SK-N-SH (cell line): ENCODE measurements at regions not wholly inside any gene's neighbourhood (a gene's known extent, or its start where the extent isn't known, plus 50 kb on each side); places are given as distances from the start of the nearest gene placed in this dataset.

Experiments
- CTCF ChIA-PET: fragments of 300-600, 350-600 bp; formaldehyde crosslinking; extraction: SDS; loops from one replicate; lab custom pipeline; 2021; lab: Yijun Ruan, JAX
- POLR2A ChIA-PET: fragments of 350-600 bp; sonication (Branson Sonifier 250); formaldehyde crosslinking; extraction: SDS; loops from one replicate; lab custom pipeline; 2020; ENCODE audit warnings: antibody characterized with exemption, inconsistent platforms; lab: Yijun Ruan, JAX
- DNase-seq: peaks from one replicate; pipeline ENCODE4 v3.0.0; 2012
- H2AFZ ChIP-seq: fragments of 200-600 bp; sonication (generic); 2 replicates; pipeline ENCODE4 v1.8.1; 2016; ENCODE audit warnings: antibody characterized with exemption, mild to moderate bottlenecking, low read depth
- H3F3A ChIP-seq: fragments of 200-600 bp; sonication (generic); replicated peaks from 2 replicates; pipeline ENCODE3; 2016; ENCODE audit warnings: antibody characterized with exemption, mild to moderate bottlenecking; ENCODE audit not compliant: insufficient read depth
- H3K27ac ChIP-seq, 2 experiments: fragments of 200-500 bp in 1 of 2; fragments of 200-600 bp in 1 of 2; sonication (Bioruptor generic) in 1 of 2; sonication (generic), shearing (Covaris generic) in 1 of 2; 2 replicates each; pipeline versions ENCODE4 v1.5.1 to v1.6.1; 2014 to 2016; ENCODE audit warnings: low read depth in 2 of 2, inconsistent platforms in 1 of 2, low read length in 1 of 2, mild to moderate bottlenecking in 1 of 2, mixed read lengths in 1 of 2
- H3K27me3 ChIP-seq: fragments of 200-600 bp; sonication (generic), shearing (Covaris generic); 2 replicates; pipeline ENCODE4 v1.6.1; 2016; ENCODE audit warnings: mixed run types; ENCODE audit not compliant: insufficient read depth
- H3K36me3 ChIP-seq, 2 experiments: fragments of 200-500 bp in 1 of 2; fragments of 200-600 bp in 1 of 2; sonication (Bioruptor generic) in 1 of 2; sonication (generic) in 1 of 2; replicated peaks in 1 of 2; 2 replicates each; pipeline versions ENCODE3 to v1.5.1; 2014 to 2016; ENCODE audit warnings: low read length in 1 of 2, mild to moderate bottlenecking in 1 of 2; ENCODE audit not compliant: insufficient read depth in 2 of 2, control insufficient read depth in 1 of 2
- H3K4me1 ChIP-seq, 2 experiments: fragments of 200-500 bp in 1 of 2; fragments of 200-600 bp in 1 of 2; sonication (Bioruptor generic) in 1 of 2; sonication (generic), shearing (Covaris generic) in 1 of 2; 2 replicates each; pipeline versions ENCODE4 v1.5.1 to v1.6.1; 2014 to 2016; ENCODE audit warnings: low read depth in 1 of 2, low read length in 1 of 2, mixed run types in 1 of 2; ENCODE audit not compliant: insufficient read depth in 2 of 2, control insufficient read depth in 1 of 2
- H3K4me2 ChIP-seq: fragments of 200-600 bp; sonication (generic), shearing (Covaris generic); 2 replicates; pipeline ENCODE4 v1.6.1; 2017; ENCODE audit warnings: mixed run types
- H3K4me3 ChIP-seq, 2 experiments: fragments of 200-500 bp in 1 of 2; fragments of 200-600 bp in 1 of 2; sonication (Bioruptor generic) in 1 of 2; sonication (generic), shearing (Covaris generic) in 1 of 2; 2 replicates each; pipeline versions ENCODE4 v1.5.1 to v1.8.1; 2014 to 2016; ENCODE audit warnings: low read depth in 2 of 2, inconsistent platforms in 1 of 2, low read length in 1 of 2, mild to moderate bottlenecking in 1 of 2, mixed read lengths in 1 of 2, moderate library complexity in 1 of 2
- H3K79me2 ChIP-seq: fragments of 200-600 bp; sonication (generic); 2 replicates; pipeline ENCODE4 v1.8.1; 2017; ENCODE audit warnings: mild to moderate bottlenecking; ENCODE audit not compliant: insufficient read depth
- H3K9ac ChIP-seq: fragments of 200-600 bp; sonication (generic); 2 replicates; pipeline ENCODE4 v1.6.1; 2017; ENCODE audit warnings: mixed run types
- H3K9me2 ChIP-seq: fragments of 200-600 bp; sonication (generic); 2 replicates; pipeline ENCODE4 v1.6.1; 2017; ENCODE audit warnings: mixed run types
- H3K9me3 ChIP-seq: fragments of 200-600 bp; sonication (generic); 2 replicates; pipeline ENCODE4 v1.6.1; 2017; ENCODE audit warnings: mixed run types, mild to moderate bottlenecking, moderate library complexity
- H4K20me1 ChIP-seq: fragments of 200-600 bp; sonication (generic); 2 replicates; pipeline ENCODE4 v1.6.1; 2017; ENCODE audit warnings: mild to moderate bottlenecking, mixed run types; ENCODE audit not compliant: insufficient read depth
- CHD2 ChIP-seq: fragments of 150-350 bp; IDR thresholded peaks from 2 replicates; pipeline ENCODE4 v1.6.1; 2018; ENCODE audit warnings: low read length; ENCODE audit not compliant: partially characterized antibody
- EP300 ChIP-seq, 2 experiments: IDR thresholded peaks; 2 replicates each; pipeline versions ENCODE4 v1.4.0 to v1.6.1; 2012; ENCODE audit warnings: borderline replicate concordance in 1 of 2, low read depth in 1 of 2, low read length in 1 of 2
- EZH2phosphoT487 ChIP-seq: fragments of 200-600 bp; sonication (generic); IDR thresholded peaks from 2 replicates; pipeline ENCODE4 v1.6.1; 2017; ENCODE audit warnings: low read depth, mixed run types, mild to moderate bottlenecking, antibody characterized with exemption, moderate library complexity, borderline replicate concordance
- FOSL2 ChIP-seq: IDR thresholded peaks from 2 replicates; pipeline ENCODE4 v1.4.0; 2012; ENCODE audit warnings: low read depth, mild to moderate bottlenecking, moderate library complexity, borderline replicate concordance
- FOXJ3 ChIP-seq: sonication (generic); formaldehyde crosslinking; IDR thresholded peaks from 2 replicates; pipeline ENCODE4 v1.5.1; 2020; ENCODE audit warnings: mild to moderate bottlenecking, missing genetic modification reagents
- FOXM1 ChIP-seq: IDR thresholded peaks from 2 replicates; pipeline ENCODE4 v1.4.0; 2012; ENCODE audit warnings: low read depth, mild to moderate bottlenecking
- GABPA ChIP-seq: IDR thresholded peaks from 2 replicates; pipeline ENCODE4 v1.4.0; 2012; ENCODE audit warnings: low read depth, mild to moderate bottlenecking
- GATA2 ChIP-seq: sonication (generic); formaldehyde crosslinking; IDR thresholded peaks from 2 replicates; pipeline ENCODE4 v1.5.0; 2020; ENCODE audit warnings: mild to moderate bottlenecking, missing genetic modification reagents
- JUND ChIP-seq: IDR thresholded peaks from 2 replicates; pipeline ENCODE4 v1.4.0; 2012
- NRF1 ChIP-seq: IDR thresholded peaks from 2 replicates; pipeline ENCODE4 v1.6.1; 2012; ENCODE audit warnings: low read depth, mild to moderate bottlenecking, low read length
- POLR2AphosphoS5 ChIP-seq: IDR thresholded peaks from 2 replicates; pipeline ENCODE4 v1.6.1; 2012; ENCODE audit warnings: low read depth, low read length
- RAD21 ChIP-seq: IDR thresholded peaks from 2 replicates; pipeline ENCODE4 v1.6.1; 2012; ENCODE audit warnings: mild to moderate bottlenecking, low read length
- RCOR1 ChIP-seq: fragments of 150-350 bp; IDR thresholded peaks from 2 replicates; pipeline ENCODE4 v1.6.1; 2017; ENCODE audit warnings: antibody characterized with exemption, low read length
- RFX5 ChIP-seq: IDR thresholded peaks from 2 replicates; pipeline ENCODE4 v1.6.1; 2012; ENCODE audit warnings: mild to moderate bottlenecking, improper control_type of control experiment, low read length
- SMC3 ChIP-seq: IDR thresholded peaks from 2 replicates; pipeline ENCODE4 v1.6.1; 2012; ENCODE audit warnings: low read depth, low read length, improper control_type of control experiment
- TAF1 ChIP-seq: IDR thresholded peaks from 2 replicates; pipeline ENCODE4 v1.6.1; 2012; ENCODE audit warnings: low read depth, mild to moderate bottlenecking, low read length, moderate library complexity, borderline replicate concordance
- TCF12 ChIP-seq: IDR thresholded peaks from 2 replicates; pipeline ENCODE4 v1.4.0; 2012
- YY1 ChIP-seq: IDR thresholded peaks from 2 replicates; pipeline ENCODE4 v1.4.0; 2012; ENCODE audit warnings: low read depth, mild to moderate bottlenecking
- WGBS: methylation state at CpG from one replicate; pipeline ENCODE4 v1.1.6; 2017; ENCODE audit warnings: low lambda C conversion rate; 5-methylcytosine and 5-hydroxymethylcytosine counted together
- TF ChIP-seq, protein P1 (sequence below): IDR thresholded peaks from 2 replicates; pipeline ENCODE4; 2012
- TF ChIP-seq, protein P2 (sequence below): IDR thresholded peaks from 2 replicates; pipeline ENCODE4 v1.4.0; 2012; ENCODE audit warnings: low read depth, borderline replicate concordance
- TF ChIP-seq, protein P3 (sequence below): fragments of 200-600 bp; sonication (generic); IDR thresholded peaks from 2 replicates; pipeline ENCODE4 v1.6.1; 2017; ENCODE audit warnings: antibody characterized with exemption, mild to moderate bottlenecking, moderate library complexity

DNA sequence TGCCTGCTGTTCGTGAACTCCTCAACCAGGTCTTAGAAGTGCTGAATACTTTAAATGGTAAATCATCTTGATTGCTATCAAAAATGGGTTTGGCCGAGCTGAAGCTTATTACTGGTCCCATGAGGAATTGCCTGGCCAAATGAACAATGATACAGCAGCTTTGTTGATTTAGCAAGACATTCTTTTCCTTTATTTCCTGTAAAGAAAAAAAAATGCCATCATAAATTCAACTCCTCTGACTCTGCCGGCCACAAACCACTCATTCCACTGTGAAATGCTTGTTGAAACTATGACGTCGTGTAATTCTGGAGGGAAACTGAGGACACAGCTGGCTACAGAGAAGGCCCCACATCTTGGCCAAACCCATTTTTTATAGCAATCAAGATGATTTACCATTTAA lies 74.2 kb upstream of the ID2 start:
- 73% methylated on average over 5 of the region's 5 CpGs for WGBS
- Histone ChIP-seq H3K27ac (no peak overlapping the region), H3K4me1 (peaks cover 0 to 6% of the 10 kb centered on the region in 2 experiments; a peak in 1 of 4 replicates), H3K9me2 (no peaks in the 10 kb centered on the region), H3K4me3 (no peak overlapping the region), H2AFZ (no peak overlapping the region), H3K36me3 (no peaks in the 10 kb centered on the region), H3K4me2 (no peak overlapping the region)
- TF ChIP-seq EZH2phosphoT487 (no peak), CHD2 (no peak), TCF12 (no peak), TAF1 (no peak), FOXJ3 (no peak), RCOR1 (no peak), NRF1 (no peak), GABPA (no peak), JUND (no peak), RAD21 (no peak), FOSL2 (no peak)
- TF ChIP-seq, protein P1, sequence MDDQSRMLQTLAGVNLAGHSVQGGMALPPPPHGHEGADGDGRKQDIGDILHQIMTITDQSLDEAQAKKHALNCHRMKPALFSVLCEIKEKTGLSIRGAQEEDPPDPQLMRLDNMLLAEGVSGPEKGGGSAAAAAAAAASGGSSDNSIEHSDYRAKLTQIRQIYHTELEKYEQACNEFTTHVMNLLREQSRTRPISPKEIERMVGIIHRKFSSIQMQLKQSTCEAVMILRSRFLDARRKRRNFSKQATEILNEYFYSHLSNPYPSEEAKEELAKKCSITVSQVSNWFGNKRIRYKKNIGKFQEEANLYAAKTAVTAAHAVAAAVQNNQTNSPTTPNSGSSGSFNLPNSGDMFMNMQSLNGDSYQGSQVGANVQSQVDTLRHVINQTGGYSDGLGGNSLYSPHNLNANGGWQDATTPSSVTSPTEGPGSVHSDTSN, result no peak
- TF ChIP-seq, protein P2, sequence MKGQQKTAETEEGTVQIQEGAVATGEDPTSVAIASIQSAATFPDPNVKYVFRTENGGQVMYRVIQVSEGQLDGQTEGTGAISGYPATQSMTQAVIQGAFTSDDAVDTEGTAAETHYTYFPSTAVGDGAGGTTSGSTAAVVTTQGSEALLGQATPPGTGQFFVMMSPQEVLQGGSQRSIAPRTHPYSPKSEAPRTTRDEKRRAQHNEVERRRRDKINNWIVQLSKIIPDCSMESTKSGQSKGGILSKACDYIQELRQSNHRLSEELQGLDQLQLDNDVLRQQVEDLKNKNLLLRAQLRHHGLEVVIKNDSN, result no peak
- TF ChIP-seq, all 33 proteins: peak for 0
- Histone ChIP-seq H3K9ac (no peak overlapping the region), H3K27me3 (no peaks in the 10 kb centered on the region), H3K9me3 (no peaks in the 10 kb centered on the region), H3K79me2 (no peaks in the 10 kb centered on the region), H4K20me1 (no peaks in the 10 kb centered on the region), H3F3A (peaks cover 3% of the 10 kb centered on the region)
- no peak for DNase-seq
- POLR2A ChIA-PET, result no interaction called here
- CTCF ChIA-PET, result no interaction called here

DNA sequence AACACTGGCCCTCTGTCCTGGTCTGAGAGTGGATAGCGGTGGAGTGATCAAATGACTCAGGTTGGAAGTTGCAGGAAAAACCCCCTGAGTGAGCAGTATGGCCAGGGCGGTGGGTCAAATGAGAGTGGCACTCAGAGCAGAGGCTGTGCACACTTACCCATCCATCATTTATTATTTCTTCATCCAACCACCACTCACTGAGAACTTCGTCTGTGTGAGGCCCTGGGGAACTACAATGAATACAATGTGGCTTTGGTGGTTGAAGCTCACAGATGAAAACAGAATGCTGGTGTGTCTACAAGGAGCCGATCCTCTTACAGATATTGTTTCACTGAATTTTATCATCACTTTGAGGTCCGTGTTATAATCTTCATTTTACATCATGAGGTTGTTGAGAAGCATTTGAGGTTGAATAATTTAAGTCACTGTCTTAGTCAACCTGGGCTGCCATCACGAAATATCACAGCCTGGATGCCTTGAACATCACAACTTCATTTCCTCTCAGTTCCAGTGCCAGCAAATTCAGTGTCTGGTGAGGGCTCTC lies 73.4 kb upstream of the ID2 start:
- ChIA-PET POLR2A (no interaction called here), CTCF (interaction anchor here (1.5 kb wide), 1 partner anchor 111 kb away, joined by 3 read pairs; no protein-coding TSS in a partner anchor)
- Histone ChIP-seq H3K4me3 (no peak overlapping the region), H3F3A (peaks cover 3% of the 10 kb centered on the region), H3K27ac (no peak overlapping the region), H3K4me1 (peaks cover 0 to 6% of the 10 kb centered on the region in 2 experiments; a peak in 1 of 4 replicates), H3K27me3 (no peaks in the 10 kb centered on the region), H3K9me2 (no peaks in the 10 kb centered on the region), H3K79me2 (no peaks in the 10 kb centered on the region), H3K4me2 (no peak overlapping the region), H2AFZ (no peak overlapping the region), H3K9ac (no peak overlapping the region), H3K36me3 (no peaks in the 10 kb centered on the region), H4K20me1 (no peaks in the 10 kb centered on the region), H3K9me3 (no peaks in the 10 kb centered on the region)
- no peak for DNase-seq
- WGBS, result 78% methylated on average over 6 of the region's 6 CpGs
- no peak for TF ChIP-seq JUND
- TF ChIP-seq TAF1, result no peak
- no peak for TF ChIP-seq FOSL2
- TF ChIP-seq, protein P1, result no peak
- no peak for TF ChIP-seq RCOR1
- TF ChIP-seq, protein P2, result no peak
- TF ChIP-seq RFX5, result no peak
- no peak for TF ChIP-seq GATA2 (CRISPR knock-in tag)
- TF ChIP-seq, protein P3, sequence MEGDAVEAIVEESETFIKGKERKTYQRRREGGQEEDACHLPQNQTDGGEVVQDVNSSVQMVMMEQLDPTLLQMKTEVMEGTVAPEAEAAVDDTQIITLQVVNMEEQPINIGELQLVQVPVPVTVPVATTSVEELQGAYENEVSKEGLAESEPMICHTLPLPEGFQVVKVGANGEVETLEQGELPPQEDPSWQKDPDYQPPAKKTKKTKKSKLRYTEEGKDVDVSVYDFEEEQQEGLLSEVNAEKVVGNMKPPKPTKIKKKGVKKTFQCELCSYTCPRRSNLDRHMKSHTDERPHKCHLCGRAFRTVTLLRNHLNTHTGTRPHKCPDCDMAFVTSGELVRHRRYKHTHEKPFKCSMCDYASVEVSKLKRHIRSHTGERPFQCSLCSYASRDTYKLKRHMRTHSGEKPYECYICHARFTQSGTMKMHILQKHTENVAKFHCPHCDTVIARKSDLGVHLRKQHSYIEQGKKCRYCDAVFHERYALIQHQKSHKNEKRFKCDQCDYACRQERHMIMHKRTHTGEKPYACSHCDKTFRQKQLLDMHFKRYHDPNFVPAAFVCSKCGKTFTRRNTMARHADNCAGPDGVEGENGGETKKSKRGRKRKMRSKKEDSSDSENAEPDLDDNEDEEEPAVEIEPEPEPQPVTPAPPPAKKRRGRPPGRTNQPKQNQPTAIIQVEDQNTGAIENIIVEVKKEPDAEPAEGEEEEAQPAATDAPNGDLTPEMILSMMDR, result no peak
- TF ChIP-seq EP300 (IDR thresholded peaks at IDR 0.05; ENCODE audit: borderline replicate concordance in 1 of 2, low read depth in 1 of 2, low read length in 1 of 2), result no peak
- no peak for TF ChIP-seq SMC3
- TF ChIP-seq POLR2AphosphoS5, result no peak
- TF ChIP-seq FOXM1, result no peak
- no peak for TF ChIP-seq YY1
- no peak for TF ChIP-seq EZH2phosphoT487
- no peak for TF ChIP-seq CHD2
